GM18951 (cell line): ENCODE measurements at regions not wholly inside any gene's neighbourhood (a gene's known extent, or its start where the extent isn't known, plus 50 kb on each side); places are given as distances from the start of the nearest gene placed in this dataset.

Experiments used
- POLR2A ChIP-seq: IDR thresholded peaks from 4 replicates; pipeline ENCODE4 v1.6.1; 2011; ENCODE audit warnings: mild to moderate bottlenecking; ENCODE audit not compliant: insufficient read length, insufficient read depth; ENCODE audit errors: extremely low read depth
- in situ Hi-C: fragments of 300-500 bp; cut with MboI; formaldehyde crosslinking; loops from one replicate; pipeline ENCODE4 v1.12.0; 2022; ENCODE audit warnings: low sequenced_read_pairs, mixed read lengths, inconsistent platforms; ENCODE audit not compliant: unreplicated experiment

- in situ Hi-C loops, result no loop called here
These were observed 116.4 kb downstream of the TM9SF2 start for GRCh38 chr13:99617474-99618255.

DNA sequence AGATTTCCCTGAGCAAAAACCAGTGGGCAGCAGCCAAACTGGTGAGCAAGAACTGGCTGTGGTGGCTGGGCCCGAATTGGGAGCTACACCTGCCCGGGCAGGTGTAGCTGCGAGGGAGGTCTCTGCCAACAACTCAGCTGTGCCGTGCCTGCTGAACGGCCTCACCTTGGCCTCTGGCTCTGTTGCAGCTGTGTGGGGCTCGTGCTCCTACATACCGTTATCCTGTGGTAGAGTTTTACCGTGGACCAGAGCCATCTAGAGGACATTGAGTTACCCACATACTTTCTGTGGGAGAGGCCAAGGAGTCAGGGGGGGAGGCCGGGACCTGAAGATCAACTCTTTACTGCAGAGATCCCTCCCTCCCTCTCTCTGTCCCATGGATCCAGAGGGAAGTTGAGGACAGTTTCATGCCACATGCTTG, 113.2 kb downstream of the TM9SF2 start:
- in situ Hi-C loops, result no loop called here
- TF ChIP-seq POLR2A, result no peak

More at GRCh38 chr13:99617474-99618255, 116.4 kb downstream of the TM9SF2 start:
- TF ChIP-seq POLR2A, result no peak
